PC-9 (cell line): ENCODE measurements at regions not wholly inside any gene's neighbourhood (a gene's known extent, or its start where the extent isn't known, plus 50 kb on each side); places are given as distances from the start of the nearest gene placed in this dataset.

Experiments
- BruUV-seq: library from RNA; stranded (reverse); fragments of 400-500 nt; replicated peaks from 2 replicates; lab custom pipeline; 2021; lab: Mats Ljungman, UMichigan
- CTCF ChIA-PET: fragments of 300-600 bp; sonication (Branson Sonifier 250); formaldehyde crosslinking; loops from one replicate; lab custom pipeline; 2022; ENCODE audit warnings: antibody characterized with exemption; lab: Charles Lee
- POLR2A ChIA-PET: fragments of 300-600 bp; sonication (Branson Sonifier 250); formaldehyde crosslinking; loops from one replicate; lab custom pipeline; 2022; ENCODE audit warnings: antibody characterized with exemption; ENCODE audit not compliant: unreplicated experiment; lab: Charles Lee
- DNase-seq, 2 experiments: peaks; one replicate each; pipeline versions ENCODE4 v3.0.0 to v3.0.0-alpha.2; 2015 to 2022; ENCODE audit warnings: mixed read lengths in 1 of 2
- H2AFZ ChIP-seq: fragments of 200-600 bp; sonication (generic); 2 replicates; pipeline ENCODE4 v1.8.1; 2017; ENCODE audit warnings: antibody characterized with exemption
- H3F3A ChIP-seq: fragments of 200-600 bp; sonication (generic); 2 replicates; pipeline ENCODE4 v1.8.1; 2017; ENCODE audit warnings: antibody characterized with exemption, mild to moderate bottlenecking, low read depth; ENCODE audit not compliant: insufficient read depth
- H3K27ac ChIP-seq: fragments of 200-600 bp; sonication (generic); 2 replicates; pipeline ENCODE4 v1.6.1; 2016; ENCODE audit warnings: mixed run types
- H3K27me3 ChIP-seq: fragments of 200-600 bp; sonication (generic); 2 replicates; pipeline ENCODE4 v1.6.1; 2016; ENCODE audit warnings: low read depth, mixed run types; ENCODE audit not compliant: insufficient read depth
- H3K36me3 ChIP-seq: fragments of 200-600 bp; sonication (generic); 2 replicates; pipeline ENCODE4 v1.6.1; 2016; ENCODE audit warnings: low read depth, mixed run types
- H3K4me1 ChIP-seq: fragments of 200-600 bp; sonication (generic); replicated peaks from 2 replicates; pipeline ENCODE4 v1.6.1; 2016; ENCODE audit warnings: mixed run types; ENCODE audit not compliant: insufficient read depth
- H3K4me2 ChIP-seq: fragments of 200-600 bp; sonication (generic); 2 replicates; pipeline ENCODE4 v1.6.1; 2017; ENCODE audit warnings: mixed run types
- H3K4me3 ChIP-seq: fragments of 200-600 bp; sonication (generic); 2 replicates; pipeline ENCODE4 v1.6.1; 2016; ENCODE audit warnings: mixed run types
- H3K79me2 ChIP-seq: fragments of 200-600 bp; sonication (generic); 2 replicates; pipeline ENCODE4 v1.6.1; 2017; ENCODE audit warnings: low read depth, mixed run types
- H3K9me2 ChIP-seq: fragments of 200-600 bp; sonication (generic); 2 replicates; pipeline ENCODE4 v1.8.1; 2017; ENCODE audit warnings: mild to moderate bottlenecking; ENCODE audit not compliant: insufficient read depth
- H3K9me3 ChIP-seq: fragments of 200-600 bp; sonication (generic); 2 replicates; pipeline ENCODE4 v1.8.1; 2016; ENCODE audit warnings: low read depth; ENCODE audit not compliant: insufficient read depth
- H4K20me1 ChIP-seq: fragments of 200-600 bp; sonication (generic); 2 replicates; pipeline ENCODE4 v1.8.1; 2017; ENCODE audit not compliant: insufficient read depth
- CTCF ChIP-seq: fragments of 200-600 bp; sonication (generic); conservative IDR thresholded peaks from 2 replicates; pipeline ENCODE4 v1.6.1; 2017; ENCODE audit warnings: mixed run types, antibody characterized with exemption, mild to moderate bottlenecking, moderate library complexity
- EZH2 ChIP-seq: fragments of 200-600 bp; sonication (generic); IDR thresholded peaks from 2 replicates; pipeline ENCODE4 v1.8.0; 2017; ENCODE audit warnings: antibody characterized with exemption, low read depth
- intact Hi-C: fragments of 100-400 bp; cut with micrococcal nuclease; formaldehyde crosslinking; loops from one replicate; pipeline ENCODE4 v1.10.0; 2022; ENCODE audit not compliant: unreplicated experiment

GRCh38 chr7:110358028-110358427 lies 732.9 kb upstream of the LRRN3 start:
- no peak overlapping the region for H3K4me2 ChIP-seq
- no peaks in the 10 kb centered on the region for H3K36me3 ChIP-seq
- BruUV-seq = no TSS peak
- H3F3A ChIP-seq = no peaks in the 10 kb centered on the region
- no peaks in the 10 kb centered on the region for H3K4me1 ChIP-seq
- H4K20me1 ChIP-seq = no peaks in the 10 kb centered on the region
- intact Hi-C loops = no loop called here
- H3K79me2 ChIP-seq = no peaks in the 10 kb centered on the region
- no peaks in the 10 kb centered on the region for H3K27me3 ChIP-seq
- H3K27ac ChIP-seq = no peak overlapping the region
- H3K9me3 ChIP-seq = no peaks in the 10 kb centered on the region; the same call in 1 of the 2 replicates
- ChIA-PET POLR2A (interaction anchor here (0.6 kb wide), 1 partner anchor 864 kb away, joined by 5 read pairs; no protein-coding TSS in a partner anchor), CTCF (no interaction called here)
- no peak overlapping the region for H2AFZ ChIP-seq
- no peak for TF ChIP-seq CTCF
- no peak for TF ChIP-seq EZH2
- H3K4me3 ChIP-seq = no peak overlapping the region
- DNase-seq = no peak
- peaks cover 5% of the 10 kb centered on the region; the same call in 1 of the 2 replicates for H3K9me2 ChIP-seq

GRCh38 chr7:110371709-110372108 lies 719.2 kb upstream of the LRRN3 start:
- H4K20me1 ChIP-seq = no peaks in the 10 kb centered on the region
- H3K9me2 ChIP-seq = no peaks in the 10 kb centered on the region
- intact Hi-C loops = no loop called here
- no peaks in the 10 kb centered on the region for H3K4me1 ChIP-seq
- ChIA-PET CTCF (no interaction called here), POLR2A (no interaction called here)
- H3K27ac ChIP-seq = no peak overlapping the region
- no TSS peak for BruUV-seq
- no peak overlapping the region for H3K4me3 ChIP-seq
- H3K79me2 ChIP-seq = no peaks in the 10 kb centered on the region
- no peak overlapping the region for H3K4me2 ChIP-seq
- no peak for DNase-seq
- H3K36me3 ChIP-seq = no peaks in the 10 kb centered on the region
- no peaks in the 10 kb centered on the region for H3F3A ChIP-seq
- H2AFZ ChIP-seq = no peak overlapping the region
- TF ChIP-seq EZH2 (no peak), CTCF (no peak)
- no peaks in the 10 kb centered on the region for H3K27me3 ChIP-seq
- no peaks in the 10 kb centered on the region; the same call in 1 of the 2 replicates for H3K9me3 ChIP-seq

GRCh38 chr7:110372685-110373084 lies 718.2 kb upstream of the LRRN3 start:
- Histone ChIP-seq H2AFZ (no peak overlapping the region), H3K9me2 (no peaks in the 10 kb centered on the region), H3K9me3 (no peaks in the 10 kb centered on the region; the same call in 1 of the 2 replicates), H3K79me2 (no peaks in the 10 kb centered on the region), H3K36me3 (no peaks in the 10 kb centered on the region), H3K27me3 (no peaks in the 10 kb centered on the region), H3K4me1 (no peaks in the 10 kb centered on the region), H3K27ac (no peak overlapping the region), H3F3A (no peaks in the 10 kb centered on the region), H3K4me3 (no peak overlapping the region), H3K4me2 (no peak overlapping the region), H4K20me1 (no peaks in the 10 kb centered on the region)
- POLR2A ChIA-PET = no interaction called here
- intact Hi-C loops = no loop called here
- no TSS peak for BruUV-seq
- TF ChIP-seq CTCF (no peak), EZH2 (no peak)
- no peak for DNase-seq
- CTCF ChIA-PET = no interaction called here
